GM06990 (cell line): ENCODE measurements at regions not wholly inside any gene's neighbourhood (a gene's known extent, or its start where the extent isn't known, plus 50 kb on each side); places are given as distances from the start of the nearest gene placed in this dataset.

ENCODE experiments used
- DNase-seq: peaks from one replicate; pipeline ENCODE4 v3.0.0-alpha.2; 2011; ENCODE audit not compliant: insufficient read length; ENCODE audit errors: extremely low read depth
- H3K27me3 ChIP-seq: replicated peaks from 2 replicates; pipeline ENCODE4 v1.6.0; 2011; ENCODE audit warnings: low read length; ENCODE audit not compliant: control insufficient read depth, insufficient read depth
- H3K36me3 ChIP-seq: 2 replicates; pipeline ENCODE4 v1.5.1; 2011; ENCODE audit warnings: low read length; ENCODE audit not compliant: control insufficient read depth, insufficient read depth
- H3K4me3 ChIP-seq: replicated peaks from 2 replicates; pipeline ENCODE4 v1.5.1; 2011; ENCODE audit warnings: low read depth, mild to moderate bottlenecking, control low read depth, low read length
- TF ChIP-seq, protein P1 (sequence below): IDR thresholded peaks from 2 replicates; pipeline ENCODE4 v1.5.1; 2011; ENCODE audit warnings: low read length, control low read depth, mild to moderate bottlenecking, inconsistent platforms; ENCODE audit not compliant: insufficient read depth, poor library complexity, severe bottlenecking

DNA sequence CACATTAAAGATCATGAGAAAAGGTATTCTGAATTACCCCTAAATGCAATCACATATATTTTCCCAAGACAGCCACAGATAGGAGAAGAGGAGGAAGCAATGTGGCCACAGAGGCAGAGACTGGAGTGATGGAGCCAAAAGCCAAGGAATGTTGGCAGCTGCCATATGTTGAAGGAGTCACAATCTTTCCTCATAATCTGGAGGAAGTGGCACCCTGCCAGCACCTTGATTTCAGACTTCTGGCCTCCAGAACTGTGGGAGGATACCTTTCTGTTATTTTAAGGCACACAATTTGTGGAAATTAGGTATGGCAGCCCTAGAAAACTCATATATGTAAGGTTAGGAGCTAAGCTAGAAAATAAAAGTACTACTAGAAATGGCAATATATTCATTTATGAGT, 139.9 kb upstream of the GAS1 start:
- Histone ChIP-seq H3K27me3 (no peaks in the 10 kb centered on the region), H3K4me3 (no peak overlapping the region), H3K36me3 (no peaks in the 10 kb centered on the region)
- no peak for DNase-seq
- TF ChIP-seq, protein P1, sequence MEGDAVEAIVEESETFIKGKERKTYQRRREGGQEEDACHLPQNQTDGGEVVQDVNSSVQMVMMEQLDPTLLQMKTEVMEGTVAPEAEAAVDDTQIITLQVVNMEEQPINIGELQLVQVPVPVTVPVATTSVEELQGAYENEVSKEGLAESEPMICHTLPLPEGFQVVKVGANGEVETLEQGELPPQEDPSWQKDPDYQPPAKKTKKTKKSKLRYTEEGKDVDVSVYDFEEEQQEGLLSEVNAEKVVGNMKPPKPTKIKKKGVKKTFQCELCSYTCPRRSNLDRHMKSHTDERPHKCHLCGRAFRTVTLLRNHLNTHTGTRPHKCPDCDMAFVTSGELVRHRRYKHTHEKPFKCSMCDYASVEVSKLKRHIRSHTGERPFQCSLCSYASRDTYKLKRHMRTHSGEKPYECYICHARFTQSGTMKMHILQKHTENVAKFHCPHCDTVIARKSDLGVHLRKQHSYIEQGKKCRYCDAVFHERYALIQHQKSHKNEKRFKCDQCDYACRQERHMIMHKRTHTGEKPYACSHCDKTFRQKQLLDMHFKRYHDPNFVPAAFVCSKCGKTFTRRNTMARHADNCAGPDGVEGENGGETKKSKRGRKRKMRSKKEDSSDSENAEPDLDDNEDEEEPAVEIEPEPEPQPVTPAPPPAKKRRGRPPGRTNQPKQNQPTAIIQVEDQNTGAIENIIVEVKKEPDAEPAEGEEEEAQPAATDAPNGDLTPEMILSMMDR, result no peak

DNA sequence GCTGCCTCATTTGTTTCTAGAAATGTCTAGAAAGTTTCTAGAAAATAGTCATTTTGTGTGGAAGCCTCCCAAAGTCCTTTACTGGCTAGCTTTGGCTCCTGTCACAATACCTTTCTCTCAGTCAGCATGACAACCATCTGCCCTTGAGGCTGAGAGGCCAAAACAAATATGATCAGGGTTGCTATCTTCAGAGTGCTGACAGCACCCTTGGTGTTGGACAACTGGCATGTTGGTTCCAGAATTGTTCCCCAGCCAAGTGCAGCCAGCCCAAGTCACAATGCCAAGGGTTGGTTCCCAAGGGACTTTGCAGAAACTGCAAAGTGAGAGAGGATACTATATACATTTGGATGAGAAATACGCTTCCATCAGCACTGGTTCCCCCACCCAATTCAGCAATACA, 140.9 kb upstream of the GAS1 start:
- no peaks in the 10 kb centered on the region for H3K27me3 ChIP-seq
- no peaks in the 10 kb centered on the region for H3K36me3 ChIP-seq
- H3K4me3 ChIP-seq, result no peak overlapping the region
- DNase-seq, result no peak
- TF ChIP-seq, protein P1, result no peak

DNA sequence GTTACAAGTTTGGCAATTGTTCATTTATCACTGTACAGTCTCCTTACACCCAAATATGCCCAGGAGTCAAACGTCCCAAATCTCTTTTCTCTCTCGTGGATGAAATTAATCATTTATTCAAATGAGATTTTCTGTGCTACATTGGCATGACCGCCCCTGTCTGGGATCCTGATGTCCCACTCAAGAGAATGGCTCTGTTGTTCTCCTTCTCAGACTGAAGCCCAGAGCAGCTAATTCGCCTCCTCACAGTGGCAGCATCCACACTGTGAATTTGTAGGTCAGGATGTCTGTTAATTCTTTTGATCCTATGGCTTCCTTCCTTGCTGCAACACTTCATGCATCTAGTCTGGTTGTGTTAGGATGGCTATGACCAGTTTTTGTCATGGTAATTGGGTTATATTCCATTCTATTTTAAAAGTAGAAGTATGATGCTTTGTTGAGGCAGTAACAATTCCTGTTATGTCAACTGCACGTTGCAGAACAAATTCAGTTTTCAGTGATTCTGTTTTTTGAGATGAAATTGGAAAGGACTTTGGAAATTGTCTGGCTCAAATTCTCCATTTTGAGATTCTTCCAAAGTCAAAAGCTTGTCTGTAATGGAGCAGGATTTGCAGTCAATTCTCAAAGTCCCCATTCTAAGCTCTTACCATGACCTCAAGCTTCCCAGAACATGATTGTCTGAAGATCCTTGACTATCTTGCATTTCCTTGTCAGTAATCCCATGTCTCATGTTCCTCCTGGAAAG, 141.5 kb upstream of the GAS1 start:
- Histone ChIP-seq H3K27me3 (no peaks in the 10 kb centered on the region), H3K36me3 (no peaks in the 10 kb centered on the region), H3K4me3 (no peak overlapping the region)
- TF ChIP-seq, protein P1, result no peak
- DNase-seq, result no peak

DNA sequence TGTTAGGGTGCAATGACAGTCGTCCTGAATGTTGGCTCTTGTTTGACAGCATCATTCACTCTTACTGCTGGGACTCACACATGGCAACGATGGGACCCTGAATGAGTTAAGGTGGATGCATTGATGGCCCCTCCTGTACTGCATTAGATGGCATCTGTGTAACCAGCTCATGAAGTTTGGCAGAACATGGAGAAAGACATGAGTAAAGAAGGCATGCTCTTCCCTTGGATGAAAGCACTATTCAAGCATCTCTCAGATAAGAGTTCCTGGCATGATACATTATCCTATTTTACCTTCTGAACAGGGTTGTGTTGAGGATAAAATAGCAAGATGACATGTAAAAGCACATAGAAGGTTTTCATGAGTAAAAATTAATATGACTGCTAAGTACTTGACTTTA, 142.2 kb upstream of the GAS1 start:
- Histone ChIP-seq H3K27me3 (no peaks in the 10 kb centered on the region), H3K36me3 (no peaks in the 10 kb centered on the region), H3K4me3 (no peak overlapping the region)
- no peak for DNase-seq
- TF ChIP-seq, protein P1, result no peak

DNA sequence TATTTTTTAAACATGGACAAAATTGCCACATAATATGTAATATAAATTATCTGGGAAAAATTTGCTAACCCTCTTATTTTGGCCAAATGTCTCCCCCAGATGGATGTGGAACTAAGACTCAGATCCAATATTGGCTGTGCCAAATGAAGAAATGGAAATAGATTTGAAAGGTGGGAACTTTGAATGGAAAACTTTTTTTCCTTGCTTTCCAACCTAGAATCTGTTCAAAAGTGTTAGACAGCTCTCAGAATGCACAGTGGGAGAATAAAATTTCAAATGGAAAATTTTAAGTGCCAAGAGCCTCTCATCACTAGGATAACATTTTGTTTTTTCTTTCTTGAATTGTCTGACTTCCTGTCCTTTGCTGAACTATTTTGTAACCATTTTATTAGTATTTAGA, 142.6 kb upstream of the GAS1 start:
- no peak for DNase-seq
- Histone ChIP-seq H3K27me3 (no peaks in the 10 kb centered on the region), H3K4me3 (no peak overlapping the region), H3K36me3 (no peaks in the 10 kb centered on the region)
- TF ChIP-seq, protein P1, result no peak

DNA sequence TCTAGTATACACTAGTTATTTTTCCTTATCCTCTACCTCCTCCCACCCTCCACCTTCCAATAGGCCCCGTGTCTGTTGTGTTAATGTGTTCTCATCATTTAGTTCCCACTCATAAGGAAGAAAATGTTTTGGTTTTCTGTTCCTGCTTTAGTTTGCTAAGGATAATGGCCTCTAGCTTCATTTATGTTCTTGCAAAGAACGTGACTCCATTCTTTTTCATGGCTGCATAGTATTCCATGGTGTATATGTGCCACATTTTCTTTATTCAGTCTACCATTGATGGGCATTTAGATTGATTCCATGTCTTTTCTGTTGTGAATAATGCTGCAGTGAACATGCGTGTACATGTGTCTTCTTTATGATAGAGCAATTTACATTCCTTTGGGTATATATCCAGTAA, 146.5 kb upstream of the GAS1 start:
- H3K27me3 ChIP-seq, result no peaks in the 10 kb centered on the region
- no peaks in the 10 kb centered on the region for H3K36me3 ChIP-seq
- no peak for DNase-seq
- no peak overlapping the region for H3K4me3 ChIP-seq
- TF ChIP-seq, protein P1, result no peak
